Lower lobe of right lung (tissue), 2 donors: ENCODE measurements at regions not wholly inside any gene's neighbourhood (a gene's known extent, or its start where the extent isn't known, plus 50 kb on each side); places are given as distances from the start of the nearest gene placed in this dataset.
A peak's percentile ranks its signal among the peaks of the same experiment; 100 is the strongest.

Source experiments
- ATAC-seq, 2 donors: fragments of 200-7000 bp; cut with Tn5 transposase; one replicate each; pipeline ENCODE4 v1.9.1; 2020 to 2022; ENCODE audit warnings: mild to moderate bottlenecking in 2 of 2, moderate library complexity in 2 of 2
- DNase-seq: peaks from one replicate; pipeline ENCODE4 v3.0.0-alpha.2; 2020
- H3K27ac ChIP-seq: fragments of 200-600 bp; one replicate; pipeline ENCODE4 v1.8.0; 2022
- H3K27me3 ChIP-seq: fragments of 200-600 bp; one replicate; pipeline ENCODE4 v1.8.0; 2022; ENCODE audit warnings: low read depth
- H3K36me3 ChIP-seq: fragments of 200-600 bp; one replicate; pipeline ENCODE4 v1.8.0; 2022; ENCODE audit warnings: mild to moderate bottlenecking
- H3K4me1 ChIP-seq: fragments of 200-600 bp; one replicate; pipeline ENCODE4 v1.8.0; 2022
- H3K4me3 ChIP-seq: fragments of 200-600 bp; one replicate; pipeline ENCODE4 v1.8.0; 2022; ENCODE audit warnings: mild to moderate bottlenecking
- H3K9me3 ChIP-seq: fragments of 200-600 bp; one replicate; pipeline ENCODE4 v1.8.0; 2022
- intact Hi-C: fragments of 100-400 bp; cut with DNase I; formaldehyde crosslinking; loops from one replicate; pipeline ENCODE4 v1.11.0; 2022
- TF ChIP-seq, protein P1 (sequence below): fragments of 200-600 bp; IDR thresholded peaks from one replicate; pipeline ENCODE4 v1.8.0; 2022; ENCODE audit warnings: antibody characterized with exemption, mild to moderate bottlenecking
- donor health status: DM: no; HTN: yes; CAD: no; lungs with severe emphysema.

DNA sequence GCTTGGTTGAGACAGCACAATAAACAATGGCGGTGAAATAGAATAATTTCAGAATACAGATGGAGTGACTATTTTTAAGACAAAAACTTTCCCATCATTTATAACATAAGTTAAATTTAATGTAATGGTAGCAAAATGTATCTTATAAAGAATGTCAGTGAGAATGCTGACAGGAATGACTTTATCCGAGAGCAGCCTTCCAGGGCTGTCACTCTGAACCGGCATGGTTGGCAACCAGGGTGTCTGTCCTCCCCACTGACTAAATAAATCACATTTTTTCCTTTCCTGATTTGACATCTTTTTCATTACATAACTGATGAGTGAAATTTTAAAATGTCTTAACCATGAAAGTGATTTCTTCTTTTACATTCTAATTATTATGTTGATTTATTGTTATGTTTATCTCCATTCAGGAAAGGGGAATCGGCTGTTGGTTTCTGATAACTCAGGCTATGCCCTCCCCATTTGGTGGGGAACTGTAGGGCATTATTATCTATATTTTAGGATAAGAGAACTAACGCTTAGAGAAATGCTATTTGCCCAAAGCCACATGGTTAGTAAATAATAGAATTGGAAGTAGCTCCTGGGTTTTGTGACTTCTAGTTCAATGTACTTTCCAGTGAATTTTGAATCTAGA is 109.2 kb upstream of the OGFRL1 start:
- no peak overlapping the region for H3K27ac ChIP-seq
- intact Hi-C loops, result no loop called here
- H3K36me3 ChIP-seq, result no peaks in the 10 kb centered on the region
- no peaks in the 10 kb centered on the region for H3K27me3 ChIP-seq
- H3K4me3 ChIP-seq, result no peak overlapping the region
- TF ChIP-seq, protein P1, sequence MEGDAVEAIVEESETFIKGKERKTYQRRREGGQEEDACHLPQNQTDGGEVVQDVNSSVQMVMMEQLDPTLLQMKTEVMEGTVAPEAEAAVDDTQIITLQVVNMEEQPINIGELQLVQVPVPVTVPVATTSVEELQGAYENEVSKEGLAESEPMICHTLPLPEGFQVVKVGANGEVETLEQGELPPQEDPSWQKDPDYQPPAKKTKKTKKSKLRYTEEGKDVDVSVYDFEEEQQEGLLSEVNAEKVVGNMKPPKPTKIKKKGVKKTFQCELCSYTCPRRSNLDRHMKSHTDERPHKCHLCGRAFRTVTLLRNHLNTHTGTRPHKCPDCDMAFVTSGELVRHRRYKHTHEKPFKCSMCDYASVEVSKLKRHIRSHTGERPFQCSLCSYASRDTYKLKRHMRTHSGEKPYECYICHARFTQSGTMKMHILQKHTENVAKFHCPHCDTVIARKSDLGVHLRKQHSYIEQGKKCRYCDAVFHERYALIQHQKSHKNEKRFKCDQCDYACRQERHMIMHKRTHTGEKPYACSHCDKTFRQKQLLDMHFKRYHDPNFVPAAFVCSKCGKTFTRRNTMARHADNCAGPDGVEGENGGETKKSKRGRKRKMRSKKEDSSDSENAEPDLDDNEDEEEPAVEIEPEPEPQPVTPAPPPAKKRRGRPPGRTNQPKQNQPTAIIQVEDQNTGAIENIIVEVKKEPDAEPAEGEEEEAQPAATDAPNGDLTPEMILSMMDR, result no peak
- no peaks in the 10 kb centered on the region for H3K9me3 ChIP-seq
- no peak for ATAC-seq
- no peak for DNase-seq
- H3K4me1 ChIP-seq, result no peaks in the 10 kb centered on the region

DNA sequence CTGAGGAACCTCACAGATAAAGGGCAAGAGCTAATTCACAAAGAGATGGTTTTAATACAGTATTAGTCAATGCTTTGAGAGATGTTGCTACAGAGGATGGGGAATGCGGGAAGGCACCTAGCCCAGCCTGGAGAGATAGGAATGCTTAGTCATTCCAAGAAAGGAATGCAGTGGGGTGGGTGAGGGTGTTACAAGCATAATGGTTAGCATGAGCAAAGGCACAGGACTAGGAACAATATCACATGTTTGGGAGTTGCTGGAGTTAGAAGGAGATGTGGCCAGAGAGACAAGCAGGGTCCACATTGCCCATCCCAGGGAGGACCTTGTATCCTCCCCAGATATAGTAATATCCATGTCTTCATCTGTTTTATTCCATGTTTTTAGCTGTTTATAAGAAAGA is 107.0 kb upstream of the OGFRL1 start:
- no peaks in the 10 kb centered on the region for H3K27me3 ChIP-seq

DNA sequence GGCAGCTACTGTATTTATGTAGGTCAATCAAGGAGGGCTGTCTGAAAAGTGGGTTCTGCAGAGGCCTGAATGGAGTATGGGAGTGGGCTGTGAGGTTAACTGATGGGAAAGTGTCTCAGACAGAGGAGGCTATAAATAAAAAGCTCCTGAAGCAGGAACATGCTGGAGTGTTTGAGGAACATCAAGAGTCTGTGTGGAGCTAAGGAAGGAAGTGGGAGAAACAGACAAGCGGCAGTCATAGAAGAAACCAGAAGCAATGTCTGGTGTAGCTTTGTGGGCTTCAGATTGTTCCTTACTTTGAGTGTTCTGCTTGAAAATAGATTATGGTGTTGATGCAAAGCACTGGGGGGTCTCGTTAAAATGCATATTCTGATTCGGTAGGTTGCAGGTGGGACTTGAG is 101.5 kb upstream of the OGFRL1 start:
- no peak for DNase-seq
- no peaks in the 10 kb centered on the region for H3K36me3 ChIP-seq
- H3K4me1 ChIP-seq, result no peaks in the 10 kb centered on the region
- H3K4me3 ChIP-seq, result no peak overlapping the region
- TF ChIP-seq, protein P1, result no peak
- H3K27me3 ChIP-seq, result no peaks in the 10 kb centered on the region
- no peak for ATAC-seq
- no peak overlapping the region for H3K27ac ChIP-seq
- intact Hi-C loops, result no loop called here
- no peaks in the 10 kb centered on the region for H3K9me3 ChIP-seq

More for the DNA sequence above, 107.0 kb upstream of the OGFRL1 start:
- ATAC-seq, result peak in 1 of 2 donors; percentile 46
- Histone ChIP-seq H3K27ac (no peak overlapping the region), H3K4me1 (no peaks in the 10 kb centered on the region), H3K36me3 (no peaks in the 10 kb centered on the region), H3K4me3 (no peak overlapping the region), H3K9me3 (no peaks in the 10 kb centered on the region)
- no peak for DNase-seq
- TF ChIP-seq, protein P1, result no peak
- intact Hi-C loops, result no loop called here

DNA sequence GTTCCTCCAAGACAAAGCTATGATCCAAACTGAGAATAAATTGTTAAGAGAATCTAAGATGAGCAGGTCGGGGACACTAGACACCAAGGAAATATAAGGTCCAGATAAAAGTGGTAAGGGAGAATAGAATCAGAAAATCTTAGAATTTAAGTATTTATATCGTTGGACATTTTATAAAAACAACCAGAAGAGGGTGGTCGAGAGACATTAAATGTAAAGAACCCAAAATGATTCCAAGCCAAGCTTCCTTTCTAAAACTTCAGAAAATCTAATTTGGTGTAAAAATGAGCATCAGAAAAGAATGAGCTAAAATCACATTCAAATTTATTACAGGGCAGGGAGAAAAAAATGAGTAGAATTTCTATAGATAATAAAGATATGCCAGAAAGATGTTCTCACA is 97.8 kb upstream of the OGFRL1 start:
- H3K27me3 ChIP-seq, result no peaks in the 10 kb centered on the region
- intact Hi-C loops, result loop anchor here (10.0 kb wide), 1 partner anchor 164 kb away; no protein-coding TSS in a partner anchor
- H3K4me1 ChIP-seq, result no peaks in the 10 kb centered on the region
- ATAC-seq, result no peak
- no peaks in the 10 kb centered on the region for H3K9me3 ChIP-seq
- no peak overlapping the region for H3K27ac ChIP-seq
- DNase-seq, result no peak
- TF ChIP-seq, protein P1, result peak; percentile 34
- no peak overlapping the region for H3K4me3 ChIP-seq
- H3K36me3 ChIP-seq, result no peaks in the 10 kb centered on the region

DNA sequence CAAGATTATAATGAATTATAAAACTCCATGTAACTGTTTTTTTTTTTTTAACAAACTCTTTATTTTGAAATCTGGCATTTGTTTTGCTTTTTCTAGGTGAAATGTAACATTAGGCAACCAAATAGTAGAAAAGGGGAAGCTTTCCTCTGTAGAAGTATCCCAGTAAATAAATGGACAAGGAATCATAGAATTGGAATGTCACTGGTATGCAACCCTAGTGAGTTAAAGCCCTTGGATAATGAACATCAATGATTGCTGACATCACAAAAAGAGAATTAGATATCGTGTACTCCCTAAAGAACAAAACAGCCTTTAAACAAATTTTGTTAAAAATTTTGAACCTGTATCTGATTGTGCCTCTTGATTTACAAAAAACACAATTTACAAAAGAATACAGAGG is 93.9 kb upstream of the OGFRL1 start:
- no peak for ATAC-seq
- H3K9me3 ChIP-seq, result no peaks in the 10 kb centered on the region
- no peaks in the 10 kb centered on the region for H3K27me3 ChIP-seq
- TF ChIP-seq, protein P1, result no peak
- intact Hi-C loops, result loop anchor here (10.0 kb wide), 1 partner anchor 160 kb away; no protein-coding TSS in a partner anchor
- H3K4me1 ChIP-seq, result no peaks in the 10 kb centered on the region
- no peak overlapping the region for H3K4me3 ChIP-seq
- no peak for DNase-seq
- H3K36me3 ChIP-seq, result no peaks in the 10 kb centered on the region
- no peak overlapping the region for H3K27ac ChIP-seq
